IMR-90 (cell line): ENCODE measurements at regions not wholly inside any gene's neighbourhood (a gene's known extent, or its start where the extent isn't known, plus 50 kb on each side); places are given as distances from the start of the nearest gene placed in this dataset.

ENCODE experiments used
- ATAC-seq: fragments of 200-7000 bp; cut with Tn5 transposase; 2 replicates; pipeline ENCODE4 v1.9.1; 2020; ENCODE audit warnings: low read depth, mild to moderate bottlenecking, moderate library complexity
- BruUV-seq: library from RNA; stranded (reverse); fragments of 400-500 nt; replicated peaks from 2 replicates; lab custom pipeline; 2021; lab: Mats Ljungman, UMichigan
- CTCF ChIA-PET: fragments of 300-600 bp; formaldehyde crosslinking; extraction: SDS; loops from one replicate; lab custom pipeline; 2021; ENCODE audit warnings: antibody characterized with exemption; lab: Yijun Ruan, JAX
- POLR2A ChIA-PET: fragments of 300-600 bp; sonication (Branson Sonifier 250); formaldehyde crosslinking; loops from one replicate; lab custom pipeline; 2022; ENCODE audit warnings: antibody characterized with exemption; ENCODE audit not compliant: unreplicated experiment; lab: Charles Lee
- DNase-seq: peaks from one replicate; pipeline ENCODE4 v3.0.0; 2013
- H2AFZ ChIP-seq: replicated peaks from 2 replicates; pipeline ENCODE3; 2013; ENCODE audit warnings: low read length, mild to moderate bottlenecking; ENCODE audit not compliant: poor library complexity
- H2AK5ac ChIP-seq: 2 replicates; pipeline ENCODE4 v1.6.1; 2013; ENCODE audit warnings: low read depth, low read length, inconsistent platforms
- H2AK9ac ChIP-seq: replicated peaks from 2 replicates; pipeline ENCODE3; 2013; ENCODE audit warnings: mild to moderate bottlenecking, low read depth, low read length, moderate library complexity; ENCODE audit not compliant: poor library complexity
- H2BK120ac ChIP-seq: 2 replicates; pipeline ENCODE4 v1.6.1; 2013; ENCODE audit warnings: low read depth, low read length, inconsistent platforms
- H2BK15ac ChIP-seq: 3 replicates; pipeline ENCODE4 v1.6.1; 2013; ENCODE audit warnings: low read depth, low read length, inconsistent platforms
- H2BK20ac ChIP-seq: 2 replicates; pipeline ENCODE4 v1.6.1; 2013; ENCODE audit warnings: low read depth, mild to moderate bottlenecking, inconsistent platforms, low read length, moderate library complexity
- H2BK5ac ChIP-seq: 2 replicates; pipeline ENCODE4 v1.6.1; 2013; ENCODE audit warnings: mild to moderate bottlenecking, low read depth, low read length, inconsistent platforms; ENCODE audit not compliant: poor library complexity, severe bottlenecking
- H3K14ac ChIP-seq: replicated peaks from 2 replicates; pipeline ENCODE4 v1.6.1; 2013; ENCODE audit warnings: low read depth, low read length, inconsistent platforms
- H3K18ac ChIP-seq: 2 replicates; pipeline ENCODE4 v1.6.1; 2013; ENCODE audit warnings: low read depth, low read length, control low read depth
- H3K23ac ChIP-seq: 2 replicates; pipeline ENCODE4 v1.6.1; 2013; ENCODE audit warnings: low read depth, low read length, inconsistent platforms
- H3K27ac ChIP-seq: 2 replicates; pipeline ENCODE4 v1.5.1; 2013; ENCODE audit warnings: mild to moderate bottlenecking, control low read depth, low read length; ENCODE audit not compliant: insufficient read depth
- H3K27me3 ChIP-seq: 2 replicates; pipeline ENCODE4 v1.6.1; 2013; ENCODE audit warnings: low read length; ENCODE audit not compliant: control insufficient read depth, insufficient read depth
- H3K36me3 ChIP-seq: 2 replicates; pipeline ENCODE4 v1.6.1; 2013; ENCODE audit warnings: low read length, mixed read lengths; ENCODE audit not compliant: control insufficient read depth, insufficient read depth
- H3K4ac ChIP-seq: 2 replicates; pipeline ENCODE4 v1.6.1; 2013; ENCODE audit warnings: low read depth, low read length, inconsistent platforms
- H3K4me1 ChIP-seq: 2 replicates; pipeline ENCODE4 v1.6.1; 2013; ENCODE audit warnings: low read length, mixed read lengths; ENCODE audit not compliant: control insufficient read depth, insufficient read depth
- H3K4me2 ChIP-seq: 2 replicates; pipeline ENCODE4 v1.6.1; 2013; ENCODE audit warnings: low read depth, mild to moderate bottlenecking, control low read depth, low read length, moderate library complexity
- H3K4me3 ChIP-seq: 2 replicates; pipeline ENCODE4 v1.5.1; 2013; ENCODE audit warnings: low read depth, mild to moderate bottlenecking, control low read depth, low read length, moderate library complexity; ENCODE audit not compliant: insufficient read depth
- H3K56ac ChIP-seq: 2 replicates; pipeline ENCODE4 v1.6.1; 2013; ENCODE audit warnings: low read length, inconsistent platforms; ENCODE audit not compliant: insufficient read depth; ENCODE audit errors: extremely low read depth
- H3K79me1 ChIP-seq, 2 experiments: 2 replicates each; pipeline ENCODE4 v1.6.1; 2013; ENCODE audit warnings: low read length in 2 of 2, inconsistent platforms in 1 of 2, low read depth in 1 of 2
- H3K9ac ChIP-seq: 2 replicates; pipeline ENCODE4 v1.6.1; 2013; ENCODE audit warnings: low read depth, low read length, control low read depth
- H3K9me1 ChIP-seq: 2 replicates; pipeline ENCODE4 v1.6.1; 2013; ENCODE audit warnings: low read length, inconsistent platforms; ENCODE audit not compliant: insufficient read depth
- H3K9me3 ChIP-seq: 2 replicates; pipeline ENCODE4 v1.6.1; 2013; ENCODE audit warnings: low read length; ENCODE audit not compliant: control insufficient read depth, insufficient read depth
- H4K20me1 ChIP-seq: 2 replicates; pipeline ENCODE4 v1.6.1; 2013; ENCODE audit warnings: low read length, inconsistent platforms; ENCODE audit not compliant: insufficient read depth
- H4K5ac ChIP-seq: 2 replicates; pipeline ENCODE4 v1.6.1; 2013; ENCODE audit warnings: mild to moderate bottlenecking, low read depth, low read length, control low read depth
- H4K8ac ChIP-seq, 2 experiments: 2 replicates each; pipeline ENCODE4 v1.6.1; 2013; ENCODE audit warnings: low read depth in 2 of 2, low read length in 2 of 2, control low read depth in 1 of 2, inconsistent platforms in 1 of 2
- H4K91ac ChIP-seq: 2 replicates; pipeline ENCODE4 v1.6.1; 2013; ENCODE audit warnings: low read depth, low read length, inconsistent platforms; ENCODE audit not compliant: insufficient read depth
- BHLHE40 ChIP-seq: fragments of 150-350 bp; IDR thresholded peaks from 2 replicates; pipeline ENCODE4 v1.6.1; 2016; ENCODE audit warnings: mild to moderate bottlenecking, low read depth, low read length
- CEBPB ChIP-seq: IDR thresholded peaks from 2 replicates; pipeline ENCODE4 v1.6.1; 2012; ENCODE audit warnings: low read depth, low read length, improper control_type of control experiment
- CHD1 ChIP-seq: IDR thresholded peaks from 2 replicates; pipeline ENCODE4 v1.6.1; 2012; ENCODE audit warnings: low read depth, low read length, improper control_type of control experiment
- ELK1 ChIP-seq: fragments of 150-350 bp; IDR thresholded peaks from 2 replicates; pipeline ENCODE4 v1.6.1; 2016; ENCODE audit warnings: low read depth, mild to moderate bottlenecking, low read length, moderate library complexity, borderline replicate concordance
- FOS ChIP-seq: fragments of 150-350 bp; IDR thresholded peaks from 2 replicates; pipeline ENCODE4 v1.6.1; 2016; ENCODE audit warnings: low read depth, low read length
- MAFK ChIP-seq: IDR thresholded peaks from 2 replicates; pipeline ENCODE4 v1.6.1; 2012; ENCODE audit warnings: low read depth, low read length, improper control_type of control experiment
- MAZ ChIP-seq: IDR thresholded peaks from 2 replicates; pipeline ENCODE4 v1.6.1; 2012; ENCODE audit warnings: low read depth, mild to moderate bottlenecking, low read length, improper control_type of control experiment, moderate library complexity, borderline replicate concordance
- MXI1 ChIP-seq: IDR thresholded peaks from 2 replicates; pipeline ENCODE4 v1.6.1; 2012; ENCODE audit warnings: low read depth, mild to moderate bottlenecking, low read length, moderate library complexity, borderline replicate concordance
- NFE2L2 ChIP-seq: fragments of 150-350 bp; IDR thresholded peaks from 2 replicates; pipeline ENCODE4 v1.6.1; 2016; ENCODE audit warnings: low read depth, mild to moderate bottlenecking, low read length
- POLR2A ChIP-seq: IDR thresholded peaks from 2 replicates; pipeline ENCODE4 v1.6.1; 2012; ENCODE audit warnings: mild to moderate bottlenecking, low read depth, low read length
- RAD21 ChIP-seq: IDR thresholded peaks from 2 replicates; pipeline ENCODE4 v1.6.1; 2012; ENCODE audit warnings: low read length, improper control_type of control experiment
- RFX5 ChIP-seq: IDR thresholded peaks from 2 replicates; pipeline ENCODE4 v1.8.0; 2012; ENCODE audit warnings: low read depth, mild to moderate bottlenecking, low read length, moderate library complexity
- SMC3 ChIP-seq: fragments of 150-350 bp; IDR thresholded peaks from 2 replicates; pipeline ENCODE4 v1.6.1; 2016; ENCODE audit warnings: low read depth, mild to moderate bottlenecking, antibody characterized with exemption, low read length, moderate library complexity
- USF2 ChIP-seq: fragments of 150-350 bp; IDR thresholded peaks from 2 replicates; pipeline ENCODE4 v1.6.1; 2017; ENCODE audit warnings: mild to moderate bottlenecking, antibody characterized with exemption, low read length, low read depth
- WGBS, 2 experiments: methylation state at CpG; one replicate each; pipeline versions ENCODE4 v1.1.5 to v1.1.7; 2013; ENCODE audit warnings: missing lambda C conversion rate in 2 of 2; ENCODE audit not compliant: insufficient read length in 1 of 2; ENCODE audit errors: extremely low coverage in 2 of 2; 5-methylcytosine and 5-hydroxymethylcytosine counted together
- dilution Hi-C: fragments of 300-500 bp; cut with HindIII; formaldehyde crosslinking; loops from one replicate; pipeline ENCODE4 v1.14.3; 2018; ENCODE audit warnings: low sequenced_read_pairs; ENCODE audit not compliant: unreplicated experiment
- in situ Hi-C: fragments of 300-500 bp; cut with MboI; formaldehyde crosslinking; loops from 3 replicates; pipeline ENCODE4 v1.14.3; 2019; ENCODE audit warnings: low sequenced_read_pairs, inconsistent platforms, mixed read lengths
- intact Hi-C: fragments of 100-400 bp; cut with micrococcal nuclease; formaldehyde crosslinking; loops from 2 replicates; pipeline ENCODE4 v1.10.0; 2022
- TF ChIP-seq, protein P1 (sequence below): conservative IDR thresholded peaks from 2 replicates; pipeline ENCODE4 v1.5.1; 2012; ENCODE audit warnings: mild to moderate bottlenecking, low read depth, low read length, improper control_type of control experiment

DNA sequence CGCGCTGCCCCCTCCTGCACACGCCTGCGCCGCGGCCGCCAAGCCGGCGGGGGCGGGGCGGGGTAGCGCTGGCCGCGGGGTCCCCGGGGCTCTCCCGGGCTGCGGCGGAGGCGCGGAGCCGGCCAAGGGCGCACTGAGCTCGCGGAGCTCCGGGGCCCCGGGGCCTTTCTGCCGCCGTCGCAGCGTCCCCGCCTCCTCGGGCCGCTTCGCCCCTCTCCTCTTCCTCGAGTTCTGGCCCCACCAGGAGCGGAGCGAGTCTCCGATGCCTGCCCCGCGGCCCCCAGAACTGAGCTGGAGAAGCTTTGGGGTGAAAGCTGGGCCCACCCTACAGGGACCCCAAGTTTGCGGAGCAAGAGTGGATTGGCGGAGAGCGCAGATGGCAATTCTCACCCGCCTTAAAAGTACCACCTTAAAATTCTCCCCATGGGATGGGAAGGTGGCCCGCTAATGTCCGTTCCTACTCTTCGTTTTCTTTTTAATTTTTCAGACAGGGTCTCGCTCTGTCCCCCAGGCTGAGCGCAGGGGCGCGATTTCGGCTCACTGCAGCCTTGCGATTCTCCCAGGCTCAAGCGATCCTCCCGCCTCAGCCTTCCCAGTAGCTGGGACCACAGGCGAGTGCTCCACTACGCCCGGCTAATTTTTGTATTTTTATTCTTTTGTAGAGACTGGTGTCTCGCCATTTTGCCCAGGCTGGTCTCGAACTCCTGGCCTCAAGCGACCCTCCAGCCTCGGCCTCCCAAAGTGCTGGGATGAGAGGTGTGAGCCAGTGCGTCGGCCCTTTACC lies 129.6 kb downstream of the NDUFA12 start:
- intact Hi-C loops, result no loop called here
- dilution Hi-C loops, result no loop called here
- ATAC-seq, result peak; percentile 69; the same call in 1 of the 2 replicates
- 3% methylated on average over 18 of the region's 64 CpGs; no CpG with 5 or more reads in 1 of the 2 experiments for WGBS, 2 experiments
- no peak overlapping the region for H2BK5ac ChIP-seq
- H4K91ac ChIP-seq, result no peak overlapping the region
- H3K4ac ChIP-seq, result no peak overlapping the region
- no peaks in the 10 kb centered on the region for H3K4me1 ChIP-seq
- H2AK5ac ChIP-seq, result no peak overlapping the region
- no peak overlapping the region for H3K27ac ChIP-seq
- no peak for DNase-seq
- ChIA-PET CTCF (no interaction called here), POLR2A (no interaction called here)
- H3K14ac ChIP-seq, result no peak overlapping the region
- H3K4me2 ChIP-seq, result peak overlapping the region; percentile 56; the same call in 1 of the 2 replicates
- in situ Hi-C loops, result no loop called here
- 0 out of 2 replicates have a peak, but pooled peaks cover 2% of the 10 kb centered on the region for H3K9me3 ChIP-seq
- no peaks in the 10 kb centered on the region for H3K79me1 ChIP-seq
- peak overlapping the region; percentile 24 for H2AFZ ChIP-seq
- H3K9me1 ChIP-seq, result no peaks in the 10 kb centered on the region
- no peaks in the 10 kb centered on the region for H3K36me3 ChIP-seq
- no peak overlapping the region for H2AK9ac ChIP-seq
- H2BK15ac ChIP-seq, result no peak overlapping the region
- no peak overlapping the region for H3K56ac ChIP-seq
- no peak overlapping the region for H2BK120ac ChIP-seq
- no TSS peak for BruUV-seq
- H3K18ac ChIP-seq, result no peak overlapping the region
- no peak overlapping the region for H3K23ac ChIP-seq
- no peak overlapping the region for H2BK20ac ChIP-seq
- H3K4me3 ChIP-seq, result no peak overlapping the region; the same call in 1 of the 2 replicates
- no peak overlapping the region for H3K9ac ChIP-seq
- H4K5ac ChIP-seq, result no peak overlapping the region
- peaks cover 50% of the 10 kb centered on the region for H3K27me3 ChIP-seq
- H4K20me1 ChIP-seq, result no peaks in the 10 kb centered on the region
- H4K8ac ChIP-seq, result no peak overlapping the region
- TF ChIP-seq FOS (no peak), RFX5 (no peak), ELK1 (no peak), RAD21 (no peak), POLR2A (no peak), MAFK (no peak), BHLHE40 (no peak), MXI1 (no peak), CHD1 (no peak), MAZ (no peak), CEBPB (no peak), NFE2L2 (no peak), USF2 (no peak), SMC3 (no peak)
- TF ChIP-seq, protein P1, sequence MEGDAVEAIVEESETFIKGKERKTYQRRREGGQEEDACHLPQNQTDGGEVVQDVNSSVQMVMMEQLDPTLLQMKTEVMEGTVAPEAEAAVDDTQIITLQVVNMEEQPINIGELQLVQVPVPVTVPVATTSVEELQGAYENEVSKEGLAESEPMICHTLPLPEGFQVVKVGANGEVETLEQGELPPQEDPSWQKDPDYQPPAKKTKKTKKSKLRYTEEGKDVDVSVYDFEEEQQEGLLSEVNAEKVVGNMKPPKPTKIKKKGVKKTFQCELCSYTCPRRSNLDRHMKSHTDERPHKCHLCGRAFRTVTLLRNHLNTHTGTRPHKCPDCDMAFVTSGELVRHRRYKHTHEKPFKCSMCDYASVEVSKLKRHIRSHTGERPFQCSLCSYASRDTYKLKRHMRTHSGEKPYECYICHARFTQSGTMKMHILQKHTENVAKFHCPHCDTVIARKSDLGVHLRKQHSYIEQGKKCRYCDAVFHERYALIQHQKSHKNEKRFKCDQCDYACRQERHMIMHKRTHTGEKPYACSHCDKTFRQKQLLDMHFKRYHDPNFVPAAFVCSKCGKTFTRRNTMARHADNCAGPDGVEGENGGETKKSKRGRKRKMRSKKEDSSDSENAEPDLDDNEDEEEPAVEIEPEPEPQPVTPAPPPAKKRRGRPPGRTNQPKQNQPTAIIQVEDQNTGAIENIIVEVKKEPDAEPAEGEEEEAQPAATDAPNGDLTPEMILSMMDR, result no peak
